Esophagus muscularis mucosa (tissue), 4 donors: ENCODE measurements at regions not wholly inside any gene's neighbourhood (a gene's known extent, or its start where the extent isn't known, plus 50 kb on each side); places are given as distances from the start of the nearest gene placed in this dataset.

Experiments
- DNase-seq: peaks from one replicate; pipeline ENCODE4 v3.0.0-alpha.2; 2017; ENCODE audit errors: extremely low spot score
- H3K27ac ChIP-seq, 4 donors: fragments of 200-600 bp; sonication (generic); replicated peaks in 1 of 4; 1 replicate in 3 of 4; 2 replicates in 1 of 4; pipeline ENCODE4 v1.5.1; 2016 to 2019; ENCODE audit warnings: mild to moderate bottlenecking in 1 of 4
- H3K27me3 ChIP-seq, 4 donors: fragments of 200-600 bp; sonication (generic); one replicate each; pipeline versions ENCODE4 v1.5.1 to v1.6.0; 2016 to 2019
- H3K36me3 ChIP-seq, 4 donors: fragments of 200-600 bp; sonication (generic); one replicate each; pipeline ENCODE4 v1.5.1; 2016 to 2019
- H3K4me1 ChIP-seq, 4 donors: fragments of 200-600 bp; sonication (generic); one replicate each; pipeline ENCODE4 v1.5.1; 2016 to 2019
- H3K4me3 ChIP-seq, 4 donors: fragments of 200-600 bp; sonication (generic); 1 replicate in 2 of 4; 2 replicates in 2 of 4; pipeline ENCODE4 v1.5.1; 2016 to 2019; ENCODE audit warnings: mild to moderate bottlenecking in 4 of 4, moderate library complexity in 1 of 4
- H3K9me3 ChIP-seq, 4 donors: fragments of 200-600 bp; sonication (generic); 1 replicate in 3 of 4; 2 replicates in 1 of 4; pipeline ENCODE4 v1.5.1; 2016 to 2019
- EP300 ChIP-seq: sonication (generic); formaldehyde crosslinking; IDR thresholded peaks from one replicate; pipeline ENCODE4 v1.6.1; 2017; ENCODE audit warnings: antibody characterized with exemption
- POLR2A ChIP-seq: fragments of 450-650 bp; IDR thresholded peaks from one replicate; pipeline ENCODE4 v1.6.1; 2017; ENCODE audit warnings: antibody characterized with exemption, moderate library complexity, mild to moderate bottlenecking, low read depth
- POLR2AphosphoS5 ChIP-seq, 2 donors: sonication (generic); formaldehyde crosslinking; IDR thresholded peaks; one replicate each; pipeline ENCODE4 v1.6.1; 2017; ENCODE audit warnings: antibody characterized with exemption in 2 of 2
- WGBS: methylation state at CpG from one replicate; pipeline ENCODE4 v1.1.5; 2018; 5-methylcytosine and 5-hydroxymethylcytosine counted together
- intact Hi-C: fragments of 100-400 bp; cut with DNase I; formaldehyde crosslinking; loops from one replicate; pipeline ENCODE4 v1.15.1; 2023
- TF ChIP-seq, protein P1 (sequence below), 3 experiments: fragments of 200-600 bp in 2 of 3; fragments of 450-650 bp in 1 of 3; sonication (generic) in 2 of 3; IDR thresholded peaks; one replicate each; pipeline ENCODE4 v1.5.1; 2017 to 2019; ENCODE audit warnings: antibody characterized with exemption in 3 of 3, mild to moderate bottlenecking in 2 of 3, moderate library complexity in 1 of 3

DNA sequence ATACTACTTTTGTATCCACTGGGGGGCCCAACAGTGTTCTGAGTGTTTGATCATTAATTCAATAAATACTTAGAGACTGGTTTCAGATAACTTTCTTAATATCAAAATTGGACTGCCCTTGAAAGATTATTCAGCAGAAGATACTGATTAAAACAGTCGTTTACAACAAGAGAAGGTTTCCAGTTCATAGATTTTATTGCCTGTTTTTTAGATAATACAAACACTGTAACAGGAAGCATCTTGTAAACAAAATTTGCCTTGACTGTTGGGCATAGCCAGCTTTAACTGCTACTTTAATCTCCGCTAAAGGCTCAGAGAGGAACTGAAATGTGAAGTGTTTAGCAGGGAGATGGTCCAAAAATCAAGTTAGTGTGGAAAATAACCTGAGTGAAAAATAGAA lies 1168.7 kb upstream of the NUDT12 start:
- Histone ChIP-seq H3K4me1 (peaks cover 0 to 4% (median 0%) of the 10 kb centered on the region in 4 donors), H3K27me3 (no peaks in the 10 kb centered on the region), H3K27ac (no peak overlapping the region), H3K36me3 (no peaks in the 10 kb centered on the region), H3K4me3 (no peak overlapping the region), H3K9me3 (no peaks in the 10 kb centered on the region)
- no peak for TF ChIP-seq POLR2A
- TF ChIP-seq EP300 = no peak
- WGBS = 57% methylated on average over 2 of the region's 2 CpGs
- no peak for DNase-seq
- intact Hi-C loops = no loop called here

DNA sequence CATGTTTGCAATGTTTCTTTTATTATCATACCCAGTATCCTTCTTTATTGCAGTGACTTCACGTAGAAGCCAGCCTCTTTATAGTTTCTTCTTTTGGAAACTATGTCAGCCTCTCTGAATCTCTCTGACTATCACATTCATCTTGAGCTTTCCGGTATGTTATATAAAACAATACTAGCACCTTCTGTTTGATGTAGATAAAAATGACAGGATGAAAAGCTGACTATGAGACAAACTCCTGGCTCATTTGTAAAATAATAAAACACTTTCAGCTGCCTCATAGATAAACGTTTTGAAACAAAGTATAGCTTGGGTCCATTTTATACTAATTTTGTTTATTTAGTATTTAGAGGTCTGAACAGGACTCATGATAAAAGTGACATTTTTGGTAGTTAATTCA lies 1145.4 kb upstream of the NUDT12 start:
- Histone ChIP-seq H3K4me3 (no peak overlapping the region), H3K9me3 (peaks cover 0 to 10% (median 4%) of the 10 kb centered on the region in 4 donors), H3K27ac (no peak overlapping the region), H3K27me3 (no peaks in the 10 kb centered on the region), H3K4me1 (no peaks in the 10 kb centered on the region), H3K36me3 (no peaks in the 10 kb centered on the region)
- DNase-seq = no peak
- TF ChIP-seq POLR2AphosphoS5 (IDR thresholded peaks at IDR 0.05) (no peak), POLR2A (no peak)
- intact Hi-C loops = no loop called here
- WGBS = 32% methylated on average over 3 of the region's 3 CpGs

DNA sequence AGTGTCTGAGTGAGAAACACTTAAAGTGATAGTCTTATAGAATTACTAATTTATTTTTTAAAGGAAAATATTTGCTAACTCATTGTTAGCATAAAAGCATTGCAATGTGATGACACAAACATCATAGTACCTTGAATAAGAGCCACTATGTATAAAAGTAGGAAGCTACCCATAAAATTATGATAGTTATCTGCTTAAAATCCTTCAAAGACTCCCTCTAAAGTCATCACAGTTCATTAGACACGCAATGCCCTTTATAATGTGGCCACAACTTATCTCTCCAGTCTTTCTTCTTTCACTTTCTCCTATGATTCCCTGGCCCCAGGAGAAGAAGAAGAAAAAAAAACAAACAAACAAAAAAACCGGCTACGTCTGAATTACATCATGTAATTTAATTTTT lies 1144.0 kb upstream of the NUDT12 start:
- TF ChIP-seq, protein P1, sequence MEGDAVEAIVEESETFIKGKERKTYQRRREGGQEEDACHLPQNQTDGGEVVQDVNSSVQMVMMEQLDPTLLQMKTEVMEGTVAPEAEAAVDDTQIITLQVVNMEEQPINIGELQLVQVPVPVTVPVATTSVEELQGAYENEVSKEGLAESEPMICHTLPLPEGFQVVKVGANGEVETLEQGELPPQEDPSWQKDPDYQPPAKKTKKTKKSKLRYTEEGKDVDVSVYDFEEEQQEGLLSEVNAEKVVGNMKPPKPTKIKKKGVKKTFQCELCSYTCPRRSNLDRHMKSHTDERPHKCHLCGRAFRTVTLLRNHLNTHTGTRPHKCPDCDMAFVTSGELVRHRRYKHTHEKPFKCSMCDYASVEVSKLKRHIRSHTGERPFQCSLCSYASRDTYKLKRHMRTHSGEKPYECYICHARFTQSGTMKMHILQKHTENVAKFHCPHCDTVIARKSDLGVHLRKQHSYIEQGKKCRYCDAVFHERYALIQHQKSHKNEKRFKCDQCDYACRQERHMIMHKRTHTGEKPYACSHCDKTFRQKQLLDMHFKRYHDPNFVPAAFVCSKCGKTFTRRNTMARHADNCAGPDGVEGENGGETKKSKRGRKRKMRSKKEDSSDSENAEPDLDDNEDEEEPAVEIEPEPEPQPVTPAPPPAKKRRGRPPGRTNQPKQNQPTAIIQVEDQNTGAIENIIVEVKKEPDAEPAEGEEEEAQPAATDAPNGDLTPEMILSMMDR (IDR thresholded peaks at IDR 0.05) = no peak
- TF ChIP-seq POLR2AphosphoS5 (IDR thresholded peaks at IDR 0.05) (no peak), POLR2A (no peak), EP300 (no peak)
- 79% methylated on average over 3 of the region's 3 CpGs for WGBS
- no peak for DNase-seq
- Histone ChIP-seq H3K36me3 (no peaks in the 10 kb centered on the region), H3K27ac (no peak overlapping the region), H3K4me3 (no peak overlapping the region), H3K27me3 (no peaks in the 10 kb centered on the region), H3K9me3 (peaks cover 0 to 4% (median 0%) of the 10 kb centered on the region in 4 donors), H3K4me1 (no peaks in the 10 kb centered on the region)
- intact Hi-C loops = no loop called here

DNA sequence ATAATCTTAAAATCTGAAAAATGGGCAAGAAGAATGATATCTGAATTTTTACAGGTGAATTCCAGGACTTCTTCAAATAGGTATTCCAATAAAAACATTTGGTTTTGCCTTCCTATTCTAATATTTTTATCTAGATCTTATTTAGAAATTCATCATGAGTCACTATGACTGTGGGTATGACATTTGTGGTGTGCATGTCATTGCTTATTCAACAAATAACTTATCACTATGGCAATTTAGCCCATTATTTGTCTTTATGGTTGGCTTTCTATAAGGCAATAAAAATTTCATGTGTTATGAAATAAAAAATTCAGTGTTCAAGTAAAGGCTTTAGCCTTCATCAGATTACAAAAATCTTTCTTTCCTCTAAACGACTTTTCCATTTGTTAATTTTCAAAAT lies 1139.6 kb upstream of the NUDT12 start:
- Histone ChIP-seq H3K27ac (no peak overlapping the region), H3K4me3 (no peak overlapping the region), H3K27me3 (no peaks in the 10 kb centered on the region), H3K36me3 (no peaks in the 10 kb centered on the region), H3K4me1 (no peaks in the 10 kb centered on the region), H3K9me3 (peaks cover 0 to 18% (median 9%) of the 10 kb centered on the region in 4 donors)
- intact Hi-C loops = no loop called here
- WGBS = 90% methylated on average over 1 of the region's 1 CpG
- DNase-seq = no peak
- TF ChIP-seq EP300 (no peak), POLR2AphosphoS5 (IDR thresholded peaks at IDR 0.05) (no peak), POLR2A (no peak)
- TF ChIP-seq, protein P1 (IDR thresholded peaks at IDR 0.05) = no peak

DNA sequence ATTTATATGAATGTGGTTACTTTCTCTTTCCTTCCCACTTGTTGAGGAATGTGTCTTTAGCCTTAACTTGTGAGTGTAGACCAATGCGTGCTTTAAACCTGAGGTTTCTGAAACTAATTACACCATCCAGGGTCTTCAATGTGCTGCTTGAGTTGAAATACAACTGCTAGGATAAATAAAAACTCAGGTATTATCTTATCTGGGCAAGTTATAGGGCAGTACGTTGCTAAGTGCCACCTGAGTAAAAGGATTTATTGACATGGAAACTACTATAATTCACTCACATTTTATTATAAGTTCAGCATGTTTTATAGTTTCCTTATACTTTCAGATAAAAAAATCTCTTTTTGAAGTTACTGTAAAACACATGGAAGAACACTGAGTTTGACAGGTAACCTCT lies 1136.8 kb upstream of the NUDT12 start:
- no peak for DNase-seq
- Histone ChIP-seq H3K4me3 (no peak overlapping the region), H3K27ac (no peak overlapping the region), H3K36me3 (no peaks in the 10 kb centered on the region), H3K27me3 (no peaks in the 10 kb centered on the region), H3K4me1 (no peaks in the 10 kb centered on the region), H3K9me3 (peaks cover 0 to 18% (median 9%) of the 10 kb centered on the region in 4 donors)
- WGBS = 85% methylated on average over 2 of the region's 2 CpGs
- intact Hi-C loops = no loop called here
- TF ChIP-seq EP300 = no peak
- no peak for TF ChIP-seq POLR2AphosphoS5 (IDR thresholded peaks at IDR 0.05)
- TF ChIP-seq, protein P1 (IDR thresholded peaks at IDR 0.05) = no peak
- TF ChIP-seq POLR2A = no peak

DNA sequence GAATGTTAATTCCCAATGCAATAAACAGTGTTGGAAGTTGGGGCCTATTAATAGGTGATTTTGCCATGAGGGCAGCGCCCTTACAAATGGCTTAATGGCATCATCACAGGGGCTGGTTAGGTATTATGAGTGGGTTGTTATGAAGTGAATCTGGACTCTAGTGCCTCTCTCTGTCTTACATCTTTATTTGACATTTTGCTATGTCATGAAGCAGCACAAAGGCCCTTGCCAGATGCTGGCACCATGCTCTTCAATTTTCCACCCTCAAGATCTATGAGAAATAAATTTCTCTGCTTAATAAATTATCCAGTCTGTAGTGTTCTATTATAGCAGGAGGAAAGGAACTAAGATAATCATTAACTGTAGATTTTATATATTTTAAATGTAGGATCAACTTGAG lies 1098.7 kb upstream of the NUDT12 start:
- H3K4me3 ChIP-seq = no peak overlapping the region
- H3K9me3 ChIP-seq = no peaks in the 10 kb centered on the region
- no peaks in the 10 kb centered on the region for H3K4me1 ChIP-seq
- TF ChIP-seq, protein P1 (IDR thresholded peaks at IDR 0.05) = no peak
- no peak for TF ChIP-seq POLR2A
- no peak for TF ChIP-seq POLR2AphosphoS5 (IDR thresholded peaks at IDR 0.05)
- no peak for TF ChIP-seq EP300
- H3K36me3 ChIP-seq = no peaks in the 10 kb centered on the region
- intact Hi-C loops = no loop called here
- no peak overlapping the region for H3K27ac ChIP-seq
- WGBS = 75% methylated on average over 1 of the region's 1 CpG
- DNase-seq = no peak
- no peaks in the 10 kb centered on the region for H3K27me3 ChIP-seq
